HG03571 (cell line): ENCODE measurements at regions not wholly inside any gene's neighbourhood (a gene's known extent, or its start where the extent isn't known, plus 50 kb on each side); places are given as distances from the start of the nearest gene placed in this dataset.
"Not testable (repeated sequence)": the region's sequence is repeated elsewhere in the genome, so short reads cannot be mapped to it uniquely, and the experiment has no call there.

Experiments
- ATAC-seq: cut with Tn5 transposase; IDR thresholded peaks from one replicate; pipeline ENCODE4 v1.9.1; 2021; ENCODE audit not compliant: unreplicated experiment

DNA sequence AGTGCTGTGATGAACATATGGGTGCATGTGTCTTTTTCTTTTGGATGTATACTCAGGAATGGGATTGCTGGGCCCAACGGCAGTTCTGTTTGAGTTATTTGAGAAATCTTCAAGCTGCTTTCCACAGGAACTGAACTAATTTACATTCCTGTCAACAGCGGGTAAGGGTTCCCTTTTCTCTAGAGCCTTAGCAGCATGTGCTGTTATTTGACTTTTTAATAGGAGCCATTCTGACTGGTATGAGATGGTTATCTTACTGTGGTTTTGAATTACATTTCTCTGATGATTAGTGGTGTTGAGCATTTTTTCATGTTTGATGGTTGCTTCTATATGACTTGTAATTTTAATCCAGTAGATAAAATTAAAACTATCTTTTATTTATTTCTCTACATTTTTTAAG, 1168.6 kb upstream of the ALCAM start:
- no peak for ATAC-seq

DNA sequence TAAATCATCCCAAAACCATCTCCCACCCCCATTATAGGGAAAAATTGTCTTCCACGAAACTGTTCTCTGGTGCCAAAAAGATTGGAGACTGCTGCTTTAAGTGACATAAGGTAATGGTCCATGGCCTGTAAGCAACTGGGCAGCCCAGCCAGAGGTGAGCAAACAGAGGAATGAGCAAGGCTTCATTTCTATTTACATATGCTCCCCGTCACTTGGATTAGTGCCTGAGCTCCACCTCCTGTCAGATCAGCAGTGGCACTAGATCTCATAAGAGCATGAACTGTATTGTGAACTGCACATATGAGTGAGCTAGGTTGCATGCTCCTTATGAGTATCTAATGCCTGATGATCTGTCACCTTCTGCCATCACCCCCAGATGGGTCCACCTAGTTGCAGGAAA, 1159.8 kb upstream of the ALCAM start:
- ATAC-seq, result no peak

DNA sequence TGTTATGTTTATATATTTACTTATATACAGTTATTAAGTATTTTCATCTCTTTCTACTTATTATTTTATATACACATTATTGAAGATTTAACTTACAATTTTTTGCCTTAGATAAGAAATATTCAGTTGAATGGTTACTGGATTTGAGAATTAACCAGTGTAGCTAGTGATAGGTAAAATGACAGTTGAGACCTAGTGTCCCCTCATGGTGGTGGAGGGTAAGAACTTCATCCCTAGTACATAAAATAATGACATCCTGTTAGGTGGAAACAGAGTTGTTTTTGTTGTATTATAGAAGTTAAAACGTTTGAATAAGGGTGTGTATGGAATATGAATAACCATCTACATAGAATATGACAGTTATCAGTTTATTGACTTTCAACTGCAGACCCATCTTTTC, 1152.4 kb upstream of the ALCAM start:
- no peak for ATAC-seq

DNA sequence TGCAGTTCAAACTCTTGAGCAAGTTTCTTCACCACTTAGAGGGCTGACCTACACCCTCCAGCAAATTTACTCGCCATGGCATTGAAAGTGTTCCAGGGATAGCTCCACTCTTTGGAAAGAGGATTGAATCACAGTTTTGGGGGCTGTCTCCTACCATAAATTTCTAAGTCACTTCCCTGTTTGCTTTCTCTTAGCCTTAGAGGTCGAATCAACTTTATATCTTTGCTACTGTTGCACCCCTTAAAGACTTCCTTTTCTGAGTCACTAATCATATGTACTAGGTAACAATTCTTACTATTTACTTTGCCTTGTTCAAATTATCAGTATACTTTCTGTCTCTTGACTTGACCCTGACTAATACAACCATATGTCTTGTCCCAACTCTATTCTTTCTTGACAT, 1151.8 kb upstream of the ALCAM start:
- ATAC-seq, result no peak

DNA sequence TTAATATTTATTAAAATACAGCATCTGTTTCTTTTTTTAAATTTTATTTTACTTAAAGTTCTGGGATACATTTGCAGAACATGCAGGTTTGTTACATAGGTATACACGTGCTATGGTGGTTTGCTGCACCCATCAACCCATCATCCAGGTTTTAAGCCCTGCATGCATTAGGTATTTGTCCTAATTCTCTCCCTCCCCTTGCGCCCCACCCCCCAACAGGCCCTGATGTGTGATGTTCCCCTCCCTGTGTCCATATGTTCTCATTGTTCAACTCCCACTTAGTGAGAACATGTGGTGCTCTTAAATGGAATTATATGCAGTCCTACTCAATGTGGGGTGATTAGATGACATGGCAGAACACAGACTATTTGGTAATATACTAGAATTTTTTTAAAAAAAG, 1147.7 kb upstream of the ALCAM start:
- ATAC-seq, result not testable (repeated sequence)

DNA sequence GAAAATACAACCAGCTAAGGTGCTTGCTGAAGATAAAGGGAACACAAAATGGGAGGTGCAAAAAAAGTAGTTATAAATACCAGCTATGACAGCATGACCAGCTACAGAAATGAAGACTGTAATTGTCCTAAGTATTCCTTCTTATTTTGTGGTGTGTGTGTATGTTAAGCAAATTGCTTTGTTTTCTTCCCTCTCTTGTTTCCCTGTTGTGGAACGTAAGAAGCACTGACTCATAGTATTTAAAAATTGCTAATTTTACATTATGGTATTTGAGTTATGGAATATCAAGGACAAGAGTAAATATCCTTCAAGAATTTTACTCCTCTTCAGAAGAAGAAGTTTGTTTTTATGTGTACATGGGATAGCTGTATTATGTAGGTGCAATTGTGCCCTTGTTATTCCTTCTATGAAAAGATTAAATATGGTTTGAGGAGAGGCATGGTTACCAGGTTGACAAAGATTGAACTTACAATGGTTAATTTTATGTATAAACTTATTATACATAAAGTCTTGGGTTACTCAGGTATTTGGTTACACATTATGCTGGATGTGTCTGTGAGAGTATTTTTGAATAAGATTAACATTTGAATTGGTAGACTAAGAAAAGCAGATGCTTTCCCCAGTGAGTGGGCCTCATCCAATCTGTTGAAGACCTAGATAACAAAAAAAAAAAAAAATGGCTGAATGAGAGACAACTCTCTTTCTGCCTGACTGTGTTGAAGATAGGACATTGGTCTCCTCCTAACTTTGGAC, 1132.1 kb upstream of the ALCAM start:
- no peak for ATAC-seq

DNA sequence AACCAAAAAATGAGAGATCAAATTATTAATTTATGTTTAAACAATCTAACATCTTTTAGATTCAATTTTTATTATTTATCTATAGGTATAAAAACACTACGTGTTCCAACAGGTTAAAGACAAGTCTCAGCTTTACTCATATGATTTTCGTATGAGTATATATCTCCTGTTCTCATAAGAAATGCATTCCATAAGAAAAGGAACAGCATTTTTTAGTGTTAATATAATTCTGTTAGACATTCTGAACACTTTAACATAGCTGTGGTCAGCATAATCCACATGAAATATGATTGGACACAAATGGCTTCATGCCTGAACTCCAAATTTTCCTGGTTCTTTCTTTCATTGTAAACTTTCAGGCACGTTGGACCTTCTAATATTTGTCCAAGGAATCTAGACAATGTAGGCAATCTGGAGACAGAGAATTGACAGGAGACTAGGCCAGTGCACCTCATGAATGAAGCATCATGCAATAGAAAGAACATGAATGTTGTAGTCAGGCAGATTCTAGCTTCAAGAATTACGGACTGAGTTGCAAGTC, 1122.0 kb upstream of the ALCAM start:
- no peak for ATAC-seq

DNA sequence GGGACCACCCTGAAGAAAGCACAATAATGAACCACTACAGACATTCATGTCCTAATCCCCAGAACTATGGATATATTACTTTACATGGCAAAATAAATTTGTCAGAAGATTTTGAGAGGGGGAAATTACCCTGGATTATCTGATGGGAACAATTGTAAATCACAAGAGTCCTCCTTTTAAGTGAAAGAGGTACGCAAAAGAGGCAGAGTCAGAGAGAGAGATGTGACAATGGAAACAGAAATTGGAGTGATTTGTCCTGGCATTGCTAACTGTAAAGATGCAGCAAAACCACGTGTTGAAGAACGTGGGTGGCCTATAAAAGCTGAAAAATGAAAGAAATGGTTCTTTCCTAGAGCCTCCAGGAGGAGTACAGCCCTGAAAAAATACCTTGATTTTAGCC, 1121.4 kb upstream of the ALCAM start:
- ATAC-seq, result no peak

DNA sequence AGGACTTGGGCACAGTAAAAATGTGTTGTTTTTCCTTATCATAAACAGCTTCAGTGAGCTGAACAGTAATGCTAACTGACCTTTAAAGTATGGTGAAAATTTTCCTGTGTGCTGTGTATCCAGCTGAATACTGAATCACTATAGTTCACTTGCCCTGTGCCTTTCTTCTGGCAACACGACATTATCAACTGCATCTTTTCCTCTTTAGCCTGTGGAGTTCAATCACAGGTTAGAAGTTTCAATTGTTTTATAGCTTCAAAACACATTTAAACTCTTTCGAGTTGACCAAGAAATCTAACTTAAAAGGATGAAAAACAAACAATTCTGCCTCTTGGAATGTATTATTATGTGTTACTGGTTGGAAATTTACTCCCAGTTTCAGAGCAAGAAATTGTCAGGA, 1120.7 kb upstream of the ALCAM start:
- no peak for ATAC-seq

DNA sequence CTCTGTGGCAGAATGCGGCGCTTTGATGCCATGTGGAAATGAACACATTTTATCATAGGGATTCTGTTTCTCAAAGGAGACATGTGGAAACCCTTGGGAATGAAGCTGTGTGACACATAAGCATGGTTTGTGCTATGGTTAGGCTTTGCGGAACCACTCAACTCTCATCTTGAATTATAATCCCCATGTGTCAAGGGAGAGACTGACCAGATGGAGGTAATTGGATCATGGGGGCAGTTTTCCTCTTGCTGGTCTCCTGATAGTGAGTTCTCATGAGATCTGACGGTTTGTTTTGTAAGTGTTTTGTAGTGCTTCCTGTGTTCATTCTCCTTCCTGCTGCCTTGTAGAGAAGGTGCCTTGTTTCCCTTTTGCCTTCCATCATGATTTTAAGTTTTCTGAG, 1109.2 kb upstream of the ALCAM start:
- no peak for ATAC-seq

DNA sequence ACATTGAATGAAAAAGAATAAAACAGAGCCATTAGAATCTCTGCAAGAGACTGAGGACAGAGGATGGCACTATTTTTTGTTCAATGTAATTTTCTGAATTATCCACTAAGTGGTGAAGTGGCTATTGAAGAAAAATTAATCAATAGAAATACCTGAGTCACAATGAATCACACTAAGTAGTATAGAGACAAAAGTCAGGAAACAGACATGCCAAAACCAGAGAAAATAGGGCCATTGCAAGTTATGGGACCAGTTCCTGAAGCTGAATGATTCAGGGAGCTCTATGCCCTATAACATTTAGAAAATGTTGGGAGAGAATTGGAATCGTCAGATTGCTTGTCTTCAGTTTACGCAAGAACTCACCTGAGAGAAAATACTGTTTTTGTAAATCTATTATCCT, 1103.2 kb upstream of the ALCAM start:
- no peak for ATAC-seq

DNA sequence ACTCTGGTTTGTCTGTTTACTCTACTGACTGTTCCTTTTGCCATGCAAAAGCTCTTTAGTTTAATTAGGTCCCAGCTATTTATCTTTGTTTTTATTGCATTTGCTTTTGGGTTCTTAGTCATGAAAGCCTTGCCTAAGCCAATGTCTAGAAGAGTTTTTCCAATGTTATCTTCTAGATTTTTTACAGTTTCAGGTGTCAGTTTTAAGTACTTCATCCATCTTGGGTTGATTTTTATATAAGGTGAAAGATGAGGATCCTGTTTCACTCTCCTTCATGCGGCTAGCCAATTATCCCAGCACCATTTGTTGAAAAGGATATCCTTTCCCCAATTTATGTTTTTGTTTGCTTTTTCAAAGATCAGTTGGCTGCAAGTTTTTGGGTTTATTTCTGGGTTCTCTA, 1100.5 kb upstream of the ALCAM start:
- not testable (repeated sequence) for ATAC-seq

DNA sequence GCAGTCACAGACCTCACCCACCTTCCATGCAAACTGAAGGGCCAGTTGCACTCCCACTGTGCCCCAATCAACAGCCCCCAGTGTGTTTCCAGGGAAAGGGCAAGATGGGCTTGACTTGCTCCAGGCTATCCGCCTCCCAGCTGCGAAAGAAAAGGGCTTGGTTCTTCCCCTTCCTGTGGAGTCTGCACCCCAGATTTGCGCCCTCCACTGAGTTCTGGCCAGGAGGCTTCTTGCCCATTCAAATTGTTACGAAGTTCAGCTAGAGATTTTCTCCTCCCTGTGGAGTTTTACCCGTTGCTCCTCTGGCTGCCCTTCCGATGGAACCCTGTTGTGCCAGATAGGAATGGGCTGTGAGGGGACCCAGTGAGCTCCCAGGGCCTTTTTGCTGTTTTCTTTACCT, 1096.9 kb upstream of the ALCAM start:
- ATAC-seq, result no peak

DNA sequence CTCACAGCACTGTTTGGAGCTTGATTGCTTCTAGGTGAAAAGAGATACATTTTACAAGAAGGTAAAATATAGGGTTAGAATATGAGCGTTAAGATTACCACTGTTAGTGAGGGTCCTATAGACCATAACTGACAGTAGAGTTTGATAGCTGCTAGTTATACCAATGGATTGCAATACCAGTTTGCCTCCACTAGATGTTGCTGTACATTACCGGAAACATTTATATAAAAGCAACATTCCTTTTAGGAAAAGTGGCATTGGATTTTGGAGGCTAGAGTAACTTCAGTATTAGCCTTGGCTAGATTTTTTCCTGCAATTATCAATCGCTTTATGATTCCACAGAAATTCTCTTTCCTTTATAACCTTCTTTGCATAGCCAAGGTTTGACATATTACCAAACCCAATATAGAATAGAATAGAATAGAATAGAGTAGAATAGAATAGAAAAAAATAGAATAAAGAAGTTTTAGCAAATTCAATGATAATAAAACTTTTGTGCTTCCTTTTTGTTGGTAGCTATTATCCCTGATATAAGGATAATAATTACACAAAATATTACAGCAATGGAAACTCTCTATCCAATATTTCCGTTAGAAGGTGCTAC, 1093.6 kb upstream of the ALCAM start:
- no peak for ATAC-seq

DNA sequence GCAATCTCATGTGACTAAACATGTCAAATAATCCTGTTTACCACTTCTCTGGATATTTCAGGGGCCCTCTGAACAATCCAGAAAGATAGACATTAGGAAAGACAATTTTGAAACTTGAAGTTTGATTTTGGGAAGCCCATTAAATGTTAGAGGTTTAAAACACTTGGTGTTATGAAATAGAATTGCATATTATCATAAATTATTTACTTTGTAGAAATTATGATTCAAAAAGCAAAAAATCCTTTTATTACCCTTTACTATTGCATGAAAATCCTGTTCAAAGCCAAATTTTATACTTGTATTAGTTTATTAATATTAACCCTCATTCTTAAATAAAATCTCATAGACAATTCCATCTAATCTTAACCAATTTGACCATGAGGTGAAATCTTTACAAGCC, 1091.5 kb upstream of the ALCAM start:
- ATAC-seq, result no peak

DNA sequence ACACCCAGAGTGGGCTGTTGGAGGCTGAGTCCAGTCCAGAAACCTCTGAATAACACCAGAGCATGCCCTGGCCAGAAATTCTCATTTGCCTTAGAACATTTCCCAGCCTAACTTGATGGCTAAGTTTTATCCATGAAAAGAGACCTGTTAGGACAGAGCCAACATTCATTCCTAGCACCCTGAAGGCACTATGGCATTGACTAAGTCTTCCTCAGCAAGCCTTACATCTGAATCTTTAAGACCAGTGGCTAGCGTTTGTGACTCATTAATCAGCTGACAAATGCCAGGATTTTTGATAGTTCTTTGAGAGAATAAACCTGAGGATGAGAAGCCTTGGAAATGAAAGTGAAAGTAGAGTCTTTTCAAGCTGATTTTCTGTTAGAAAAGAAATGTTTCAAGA, 1087.1 kb upstream of the ALCAM start:
- ATAC-seq, result no peak

DNA sequence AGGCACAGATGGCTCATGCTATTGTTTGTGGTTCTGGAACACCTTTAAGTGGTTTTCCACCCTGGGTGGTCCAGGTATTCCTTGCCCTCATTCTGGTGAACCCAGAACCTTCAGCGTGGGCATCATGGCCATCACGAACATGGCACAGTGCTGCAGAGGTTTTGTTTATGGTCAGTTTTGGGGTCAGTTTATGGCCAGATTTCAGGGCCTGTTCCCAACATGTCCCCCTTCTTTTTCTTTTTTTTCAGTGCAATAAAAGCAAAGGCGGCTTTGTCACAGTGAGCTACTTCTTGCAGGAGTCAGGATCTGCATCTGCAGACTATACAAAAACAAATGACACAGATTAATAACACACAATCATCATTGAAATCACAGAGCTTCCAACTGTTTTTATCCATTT, 1085.0 kb upstream of the ALCAM start:
- ATAC-seq, result no peak

DNA sequence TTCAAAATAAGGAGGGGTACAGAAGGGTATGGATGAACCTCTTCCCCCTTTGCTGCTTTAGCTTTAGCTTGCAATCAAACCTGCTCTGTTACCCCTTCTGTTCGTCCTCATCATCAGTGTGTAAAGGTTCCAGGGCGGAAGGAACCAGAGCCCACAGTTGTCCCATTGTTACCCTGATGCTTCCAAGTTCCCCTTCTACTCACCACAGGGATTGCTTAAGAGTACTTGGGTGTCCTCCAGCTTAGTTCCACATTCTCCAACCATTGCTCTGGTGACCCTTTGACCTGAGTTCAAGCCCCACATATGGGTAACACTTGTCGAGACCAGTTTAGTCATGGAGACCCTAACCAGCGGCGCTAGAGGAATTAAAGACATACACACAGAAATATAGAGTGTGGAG, 1080.1 kb upstream of the ALCAM start:
- no peak for ATAC-seq

DNA sequence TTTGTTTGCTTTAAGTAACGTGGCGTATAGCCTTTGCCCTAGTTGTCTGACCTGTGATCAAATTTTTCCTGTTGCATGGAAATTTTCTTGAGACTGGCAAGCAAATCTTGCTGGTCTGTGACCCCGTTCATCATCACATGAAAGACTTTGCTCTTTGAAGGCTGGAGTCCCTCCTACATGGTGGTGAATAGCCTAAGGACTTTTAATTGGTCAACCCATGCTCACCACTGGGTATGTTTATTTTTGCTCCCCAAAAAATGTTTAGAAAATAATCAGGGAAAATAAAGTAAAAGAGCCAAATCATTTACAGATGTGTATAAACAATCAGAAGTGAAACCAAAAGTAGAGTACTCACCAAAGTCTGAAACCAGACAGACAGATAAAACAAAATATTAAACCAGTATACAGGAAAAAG, 1075.3 kb upstream of the ALCAM start:
- peak; percentile 74 for ATAC-seq

DNA sequence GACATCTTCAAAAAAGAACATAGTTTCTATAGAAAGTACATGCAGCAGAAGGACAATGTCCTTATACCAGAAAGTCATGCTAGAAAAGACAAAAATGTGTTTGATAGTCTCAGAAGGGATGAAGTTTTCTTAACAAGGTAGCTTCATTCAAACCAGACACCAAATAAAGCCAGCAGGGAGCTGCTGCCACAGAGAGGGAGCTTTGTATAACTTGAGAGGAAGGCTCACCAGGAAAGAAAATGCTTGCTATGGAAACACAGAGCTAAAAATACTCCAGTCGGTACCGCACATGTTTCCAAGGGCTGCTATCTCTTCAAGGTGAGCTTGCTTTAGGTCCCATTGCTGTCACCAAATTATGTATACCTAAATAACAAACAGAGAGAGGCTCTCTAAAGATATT, 1074.8 kb upstream of the ALCAM start:
- ATAC-seq, result peak; percentile 22

DNA sequence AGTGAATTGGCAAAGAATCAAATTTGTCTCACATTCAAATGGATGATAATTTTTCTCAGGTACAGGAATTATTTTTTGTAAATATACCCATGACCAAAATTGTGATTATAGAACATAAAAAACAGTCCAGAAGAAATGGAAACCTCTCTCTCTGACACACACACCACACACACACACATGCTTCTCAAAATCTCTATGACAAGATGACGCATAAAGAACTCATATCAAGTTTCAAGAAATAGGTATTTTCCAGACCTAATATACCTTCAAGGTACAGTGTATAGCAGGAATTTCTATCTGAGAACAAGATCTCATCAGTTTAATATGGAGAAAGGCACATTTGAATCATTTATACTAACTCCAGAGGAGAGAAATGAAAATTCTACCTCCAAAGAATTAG, 1069.1 kb upstream of the ALCAM start:
- ATAC-seq, result no peak

DNA sequence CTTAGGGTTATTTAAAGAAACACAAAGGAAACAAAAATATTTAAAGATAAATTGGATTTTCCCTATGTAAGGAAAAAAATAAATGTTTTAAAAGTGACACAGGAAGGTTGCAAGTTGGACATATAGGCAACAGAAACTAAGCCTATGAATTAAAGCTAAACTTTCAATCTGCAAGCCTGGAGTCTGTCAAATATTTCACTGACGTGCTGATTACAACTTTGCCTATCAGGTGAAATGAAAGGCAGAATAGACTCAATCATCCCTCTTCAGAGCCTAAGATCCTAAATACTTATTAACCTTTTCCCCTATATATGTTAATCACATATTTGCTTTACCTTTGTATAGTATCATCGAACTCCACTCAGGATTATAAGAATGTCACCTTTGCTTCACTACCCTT, 1068.0 kb upstream of the ALCAM start:
- no peak for ATAC-seq

DNA sequence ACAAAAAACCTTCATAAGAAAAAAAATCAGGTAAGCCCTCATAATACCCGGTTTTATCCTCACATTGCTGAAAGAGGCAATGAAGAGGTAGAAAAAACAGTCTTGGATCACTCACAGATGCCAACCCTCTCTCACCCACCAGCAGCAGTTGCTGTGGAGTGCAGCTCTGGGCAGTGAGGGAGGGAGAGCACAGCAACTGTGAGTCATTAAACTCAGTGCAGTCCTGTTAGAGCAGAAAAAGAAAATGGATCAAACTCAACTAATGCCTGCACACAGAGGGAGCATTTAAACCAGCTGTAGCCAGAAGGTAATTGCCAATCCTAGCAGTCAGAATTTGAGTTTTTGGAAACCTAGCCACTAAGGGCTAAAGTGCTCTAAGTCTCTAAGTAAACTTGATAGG, 1050.6 kb upstream of the ALCAM start:
- ATAC-seq, result no peak
